B cell (primary cell): ENCODE measurements at regions not wholly inside any gene's neighbourhood (a gene's known extent, or its start where the extent isn't known, plus 50 kb on each side); places are given as distances from the start of the nearest gene placed in this dataset.

Experiments used
- ATAC-seq: fragments of 200-7000 bp; cut with Tn5 transposase; one replicate; pipeline ENCODE4 v1.10.0; 2021; ENCODE audit warnings: low read depth, mild to moderate bottlenecking, moderate number of reproducible peaks, moderate library complexity
- CTCF ChIA-PET: fragments of 350-600 bp; sonication (Branson Sonifier 250); formaldehyde crosslinking; loops from one replicate; lab custom pipeline; 2021; ENCODE audit warnings: antibody characterized with exemption, inconsistent platforms; lab: Charles Lee
- POLR2A ChIA-PET: fragments of 350-600 bp; sonication (Branson Sonifier 250); formaldehyde crosslinking; loops from one replicate; lab custom pipeline; 2021; ENCODE audit warnings: antibody characterized with exemption; lab: Charles Lee
- DNase-seq: peaks from one replicate; pipeline ENCODE4 v3.0.0; 2013
- H2AFZ ChIP-seq: 2 replicates; pipeline ENCODE4 v1.6.1; 2012; ENCODE audit warnings: mild to moderate bottlenecking, low read depth, low read length; ENCODE audit not compliant: insufficient read depth, poor library complexity, severe bottlenecking
- H3K27ac ChIP-seq, 2 donors: 1 replicate in 1 of 2; 2 replicates in 1 of 2; pipeline ENCODE4 v1.5.1; 2012 to 2013; ENCODE audit warnings: low read length in 2 of 2, mild to moderate bottlenecking in 2 of 2, moderate library complexity in 1 of 2
- H3K27me3 ChIP-seq, 4 experiments: fragments of 200-600 bp in 1 of 4; sonication (generic) in 1 of 4; replicated peaks in 1 of 4; 1 replicate in 2 of 4; 2 replicates in 2 of 4; pipeline versions ENCODE4 v1.6.1 to v1.7.0; 2013 to 2016; ENCODE audit warnings: low read length in 3 of 4, mild to moderate bottlenecking in 2 of 4, mixed read lengths in 1 of 4, moderate library complexity in 1 of 4; ENCODE audit not compliant: insufficient read depth in 4 of 4, control insufficient read depth in 3 of 4; ENCODE audit errors: control extremely low read depth in 1 of 4
- H3K36me3 ChIP-seq, 2 experiments: replicated peaks in 1 of 2; 1 replicate in 1 of 2; 2 replicates in 1 of 2; pipeline versions ENCODE4 v1.6.1 to v1.7.1; 2013; ENCODE audit warnings: low read length in 1 of 2; ENCODE audit not compliant: insufficient read depth in 2 of 2, control insufficient read depth in 1 of 2; ENCODE audit errors: control extremely low read depth in 1 of 2, extremely low read depth in 1 of 2
- H3K4me1 ChIP-seq, 2 donors: fragments of 200-600 bp in 1 of 2; sonication (generic) in 1 of 2; 1 replicate in 1 of 2; 2 replicates in 1 of 2; pipeline versions ENCODE4 v1.5.1 to v1.6.1; 2013 to 2017; ENCODE audit warnings: low read length in 2 of 2; ENCODE audit not compliant: control insufficient read depth in 2 of 2, insufficient read depth in 2 of 2
- H3K4me2 ChIP-seq: replicated peaks from 2 replicates; pipeline ENCODE3; 2012; ENCODE audit warnings: mild to moderate bottlenecking, low read depth, low read length; ENCODE audit not compliant: poor library complexity, severe bottlenecking
- H3K4me3 ChIP-seq, 5 experiments: fragments of 200-600 bp in 1 of 5; sonication (generic) in 1 of 5; 1 replicate in 3 of 5; 2 replicates in 2 of 5; pipeline versions ENCODE4 v1.5.1 to v1.7.0; 2011 to 2016; ENCODE audit warnings: low read length in 4 of 5, mild to moderate bottlenecking in 4 of 5, low read depth in 2 of 5, control low read depth in 1 of 5, moderate library complexity in 1 of 5; ENCODE audit not compliant: insufficient read depth in 1 of 5; ENCODE audit errors: control extremely low read depth in 1 of 5, extremely low read depth in 1 of 5
- H3K79me2 ChIP-seq: fragments of 200-600 bp; sonication (generic); one replicate; pipeline ENCODE4 v1.6.0; 2016; ENCODE audit warnings: low read length; ENCODE audit not compliant: control insufficient read depth, insufficient read depth
- H3K9ac ChIP-seq: fragments of 200-600 bp; sonication (generic); 2 replicates; pipeline ENCODE4 v1.6.1; 2017; ENCODE audit warnings: mild to moderate bottlenecking, low read length, moderate library complexity
- H3K9me3 ChIP-seq, 3 donors: one replicate each; pipeline versions ENCODE4 v1.6.1 to v1.7.1; 2013; ENCODE audit warnings: low read length in 2 of 3; ENCODE audit not compliant: control insufficient read depth in 2 of 3, insufficient read depth in 1 of 3; ENCODE audit errors: control extremely low read depth in 1 of 3
- H4K20me1 ChIP-seq: 2 replicates; pipeline ENCODE4 v1.6.0; 2012; ENCODE audit warnings: mild to moderate bottlenecking, low read length; ENCODE audit not compliant: insufficient read depth, control insufficient read depth, poor library complexity, severe bottlenecking
- H3K27ac Mint-ChIP-seq: one replicate; pipeline ENCODE4 v1.8.0; 2021; ENCODE audit warnings: mixed read lengths
- H3K27me3 Mint-ChIP-seq: one replicate; pipeline ENCODE4 v1.8.0; 2021; ENCODE audit warnings: mixed read lengths
- H3K4me1 Mint-ChIP-seq: one replicate; pipeline ENCODE4 v1.8.0; 2021; ENCODE audit warnings: mixed read lengths
- H3K4me3 Mint-ChIP-seq: one replicate; pipeline ENCODE4 v1.8.0; 2021; ENCODE audit warnings: mixed read lengths
- H3K9me3 Mint-ChIP-seq: one replicate; pipeline ENCODE4 v1.8.0; 2022; ENCODE audit warnings: mixed read lengths; ENCODE audit not compliant: insufficient read depth
- EZH2 ChIP-seq: IDR thresholded peaks from 2 replicates; pipeline ENCODE4 v1.6.1; 2012; ENCODE audit warnings: borderline replicate concordance, low read depth, mild to moderate bottlenecking, moderate library complexity, low read length; ENCODE audit not compliant: insufficient read depth, poor library complexity, severe bottlenecking
- WGBS: methylation state at CpG from one replicate; pipeline ENCODE4 v1.1.5; 2013; ENCODE audit warnings: missing lambda C conversion rate; ENCODE audit not compliant: insufficient coverage; 5-methylcytosine and 5-hydroxymethylcytosine counted together
- intact Hi-C: fragments of 100-400 bp; cut with micrococcal nuclease; formaldehyde crosslinking; loops from one replicate; pipeline ENCODE4 v1.10.0; 2022
- TF ChIP-seq, protein P1 (sequence below): fragments of 200-600 bp; IDR thresholded peaks from one replicate; pipeline ENCODE4 v1.8.0; 2022; ENCODE audit warnings: antibody characterized with exemption, mild to moderate bottlenecking

DNA sequence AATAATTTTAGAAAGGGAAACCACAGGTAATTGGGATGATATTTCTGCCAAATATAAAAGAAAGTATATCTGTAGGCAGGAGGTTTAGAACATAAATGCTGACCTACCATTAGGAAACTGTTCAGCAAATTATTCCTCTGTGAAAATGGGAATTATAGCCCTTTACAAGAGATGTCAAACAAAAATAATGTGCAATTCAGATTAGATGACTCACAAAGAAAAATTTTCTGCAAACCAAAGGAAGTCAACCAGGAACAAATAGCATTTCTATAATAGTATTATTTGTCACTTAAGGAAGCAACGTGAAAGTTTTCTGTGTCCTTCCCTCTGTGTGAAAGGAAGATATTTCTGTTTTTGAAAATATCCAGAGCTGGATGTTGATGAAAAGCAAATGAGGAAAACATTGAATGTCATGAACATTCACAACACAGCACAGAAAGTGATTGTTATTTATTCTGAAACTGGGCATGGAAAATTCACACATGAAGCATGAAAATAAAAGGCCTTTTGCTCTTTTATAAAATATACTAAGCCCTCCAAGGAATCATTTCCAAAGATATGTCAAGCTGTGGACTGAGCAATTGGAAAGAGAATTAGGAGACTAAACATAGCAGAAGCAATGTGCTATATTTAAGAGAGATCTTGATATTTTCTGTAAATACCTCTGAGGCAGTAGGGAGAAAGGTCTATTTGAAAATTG, 57.9 kb upstream of the SPHKAP start:
- H3K4me3 ChIP-seq = no peak overlapping the region
- no peaks in the 10 kb centered on the region for H3K36me3 ChIP-seq
- no peaks in the 10 kb centered on the region for H4K20me1 ChIP-seq
- H3K27ac Mint-ChIP-seq = no peak overlapping the region
- no peak overlapping the region for H3K4me3 Mint-ChIP-seq
- DNase-seq (no peak), ATAC-seq (no peak)
- peaks cover 0 to 3% (median 0%) of the 10 kb centered on the region in 3 donors for H3K9me3 ChIP-seq
- no peak overlapping the region for H3K27ac ChIP-seq
- intact Hi-C loops = no loop called here
- H3K4me1 ChIP-seq = no peaks in the 10 kb centered on the region
- no peak overlapping the region for H2AFZ ChIP-seq
- no peaks in the 10 kb centered on the region for H3K27me3 ChIP-seq
- no peak overlapping the region for H3K4me2 ChIP-seq
- H3K9ac ChIP-seq = no peak overlapping the region
- no peaks in the 10 kb centered on the region for H3K4me1 Mint-ChIP-seq
- WGBS = no CpG with 5 or more reads among the region's 1 CpG
- H3K79me2 ChIP-seq = no peaks in the 10 kb centered on the region
- H3K9me3 Mint-ChIP-seq = no peaks in the 10 kb centered on the region
- CTCF ChIA-PET = no interaction called here
- POLR2A ChIA-PET = no interaction called here
- H3K27me3 Mint-ChIP-seq = no peaks in the 10 kb centered on the region
- TF ChIP-seq EZH2 = no peak
- TF ChIP-seq, protein P1, sequence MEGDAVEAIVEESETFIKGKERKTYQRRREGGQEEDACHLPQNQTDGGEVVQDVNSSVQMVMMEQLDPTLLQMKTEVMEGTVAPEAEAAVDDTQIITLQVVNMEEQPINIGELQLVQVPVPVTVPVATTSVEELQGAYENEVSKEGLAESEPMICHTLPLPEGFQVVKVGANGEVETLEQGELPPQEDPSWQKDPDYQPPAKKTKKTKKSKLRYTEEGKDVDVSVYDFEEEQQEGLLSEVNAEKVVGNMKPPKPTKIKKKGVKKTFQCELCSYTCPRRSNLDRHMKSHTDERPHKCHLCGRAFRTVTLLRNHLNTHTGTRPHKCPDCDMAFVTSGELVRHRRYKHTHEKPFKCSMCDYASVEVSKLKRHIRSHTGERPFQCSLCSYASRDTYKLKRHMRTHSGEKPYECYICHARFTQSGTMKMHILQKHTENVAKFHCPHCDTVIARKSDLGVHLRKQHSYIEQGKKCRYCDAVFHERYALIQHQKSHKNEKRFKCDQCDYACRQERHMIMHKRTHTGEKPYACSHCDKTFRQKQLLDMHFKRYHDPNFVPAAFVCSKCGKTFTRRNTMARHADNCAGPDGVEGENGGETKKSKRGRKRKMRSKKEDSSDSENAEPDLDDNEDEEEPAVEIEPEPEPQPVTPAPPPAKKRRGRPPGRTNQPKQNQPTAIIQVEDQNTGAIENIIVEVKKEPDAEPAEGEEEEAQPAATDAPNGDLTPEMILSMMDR = no peak
